Heart left ventricle (tissue), 13 donors: ENCODE measurements at regions not wholly inside any gene's neighbourhood (a gene's known extent, or its start where the extent isn't known, plus 50 kb on each side); places are given as distances from the start of the nearest gene placed in this dataset.

ENCODE experiments used
- CTCF ChIP-seq, 12 donors: fragments of 200-600 bp; sonication (generic) in 4 of 12; IDR thresholded peaks; one replicate each; pipeline versions ENCODE4 v1.5.0 to v1.8.0; 2018 to 2022; ENCODE audit warnings: antibody characterized with exemption in 12 of 12, mild to moderate bottlenecking in 5 of 12
- POLR2A ChIP-seq, 2 donors: fragments of 450-650 bp; IDR thresholded peaks; one replicate each; pipeline ENCODE4 v1.6.1; 2017; ENCODE audit warnings: antibody characterized with exemption in 2 of 2, mild to moderate bottlenecking in 2 of 2, moderate library complexity in 2 of 2
- donor health status: ischemic (EF 13 %, LVEDD 7.1; RV severe dilation, severe dysfunction).
- donor health status: DM: no; HTN: yes; CAD: no.
- donor health status: DM: no; HTN: no; CAD: no.
- donor health status: ischemic (EF 25% LVEDD 6.9; RV normal size, moderate dysfunction).
- donor health status: ischemic (EF 25% LVEDD 5.7; RV mildly dilated, moderate dysfunction).
- donor health status: ischemic (EF 35%, LVEDD 5.7; RV mildly dilated, moderate dysfunction).
- donor health status: nonischemic (EF 11% LVEDD 7.7; RV severe dilation, severe dysfunction).
- donor health status: DM: yes; HTN: yes; CAD: no.
- donor health status: PGD.
- donor health status: ischemic (EF 29% LVEDD 5.4; RV normal size, mild dysfunction).
- donor health status: nonischemic (EF 23%, LVEDD 6.1; RV moderate dilation, normal function).

GRCh38 chrX:122248681-122249080 lies 935.4 kb upstream of the GRIA3 start:
- TF ChIP-seq CTCF (IDR thresholded peaks at IDR 0.05): no peak
- no peak for TF ChIP-seq POLR2A (IDR thresholded peaks at IDR 0.05)
